ENCODE measurements at regions not wholly inside any gene's neighbourhood (a gene's known extent, or its start where the extent isn't known, plus 50 kb on each side); places are given as distances from the start of the nearest gene placed in this dataset.

GRCh38 chr3:77885381-77885780 is 845.5 kb downstream of the ROBO2 start (continued):
- TF ChIP-seq ZUFSP (CRISPR knock-in tag; IDR thresholded peaks at IDR 0.05; ENCODE audit: borderline replicate concordance) (no peak), PCBP2 (optimal IDR thresholded peaks at IDR 0.05; ENCODE audit: low read depth, low read length, poor library complexity, severe bottlenecking) (no peak)

GRCh38 chr3:77887611-77888010 is 847.7 kb downstream of the ROBO2 start:
- no peaks in the 10 kb centered on the region for H3K36me3 ChIP-seq (replicated peaks in 1 of 2; ENCODE audit: control insufficient read depth in 1 of 2, insufficient read depth in 2 of 2, low read length in 2 of 2)
- H3K9me3 ChIP-seq (ENCODE audit: low read length), result no peaks in the 10 kb centered on the region
- in situ Hi-C loops (cut with HindIII; ENCODE audit: extremely low pct_ligation_motif_present, low pct_unique_long_range_greater_than_20kb) (no loop called here), intact Hi-C loops (cut with micrococcal nuclease; ENCODE audit: unreplicated experiment) (no loop called here)
- ATAC-seq (no peak), DNase-seq (ENCODE audit: low spot score) (no peak), FAIRE-seq (no peak)
- no peak overlapping the region for H3K9ac ChIP-seq (ENCODE audit: insufficient read depth, low read depth, low read length)
- H3K27me3 ChIP-seq (ENCODE audit: control insufficient read depth in 1 of 2, insufficient read depth in 2 of 2, low read length in 2 of 2), result no peaks in the 10 kb centered on the region; a peak in 1 of 5 replicates
- H3K27ac ChIP-seq (ENCODE audit: extremely low read length, insufficient read depth, low read length), result no peak overlapping the region
- no peak overlapping the region for H2AFZ ChIP-seq (ENCODE audit: low read length)
- no peaks in the 10 kb centered on the region for H3K4me1 ChIP-seq (ENCODE audit: insufficient read depth, low read length)
- CTCF ChIA-PET (ENCODE audit: low intra/inter-chr PET ratio, low total read pairs), result no interaction called here
- no TSS peak for BruUV-seq (replicated peaks)
- no peak overlapping the region for H3K4me2 ChIP-seq (ENCODE audit: low read depth, low read length)
- 0% methylated on average over 3 of the region's 3 CpGs for WGBS (ENCODE audit: low lambda C conversion rate)
- TF ChIP-seq FOXO4 (CRISPR knock-in tag; conservative IDR thresholded peaks at IDR 0.05), result no peak
- TF ChIP-seq HOXD1 (CRISPR knock-in tag; IDR thresholded peaks at IDR 0.05), result no peak
- TF ChIP-seq ZNF704 (CRISPR knock-in tag; IDR thresholded peaks at IDR 0.05; ENCODE audit: borderline replicate concordance), result no peak
- no peak for TF ChIP-seq ELF4 (CRISPR knock-in tag; IDR thresholded peaks at IDR 0.05; ENCODE audit: borderline replicate concordance)
- H3K79me2 ChIP-seq (ENCODE audit: insufficient read depth, low read length), result no peaks in the 10 kb centered on the region
- POLR2A ChIA-PET, result no interaction called here
- no peaks in the 10 kb centered on the region for H4K20me1 ChIP-seq (ENCODE audit: insufficient read depth, low read length)
- no peak overlapping the region for H3K4me3 ChIP-seq (replicated peaks in 1 of 3; ENCODE audit: insufficient read depth in 1 of 3, low read depth in 2 of 3, low read length in 3 of 3)
